Body of pancreas (tissue), 4 donors: ENCODE measurements at regions not wholly inside any gene's neighbourhood (a gene's known extent, or its start where the extent isn't known, plus 50 kb on each side); places are given as distances from the start of the nearest gene placed in this dataset.

Experiments
- ATAC-seq: fragments of 150-250 bp; one replicate; pipeline ENCODE4 v1.9.1; 2016
- DNase-seq, 4 donors: peaks; one replicate each; pipeline ENCODE4 v3.0.0-alpha.2; 2019
- H3K27ac ChIP-seq, 4 donors: fragments of 200-600 bp; sonication (generic); 1 replicate in 3 of 4; 2 replicates in 1 of 4; pipeline versions ENCODE4 v1.5.1 to v1.6.1; 2016 to 2019; ENCODE audit warnings: mild to moderate bottlenecking in 1 of 4, mixed read lengths in 1 of 4, moderate library complexity in 1 of 4
- H3K27me3 ChIP-seq, 2 donors: fragments of 200-600 bp; sonication (generic); one replicate each; pipeline ENCODE4 v1.6.0; 2016; ENCODE audit warnings: mild to moderate bottlenecking in 1 of 2
- H3K36me3 ChIP-seq, 2 donors: fragments of 200-600 bp; sonication (generic); replicated peaks in 1 of 2; 2 replicates each; pipeline ENCODE4 v1.5.1; 2016; ENCODE audit warnings: low read depth in 2 of 2; ENCODE audit not compliant: insufficient read depth in 1 of 2
- H3K4me1 ChIP-seq: fragments of 200-600 bp; sonication (generic); one replicate; pipeline ENCODE4 v1.6.0; 2016
- H3K4me3 ChIP-seq, 2 donors: fragments of 200-600 bp; sonication (generic); 1 replicate in 1 of 2; 2 replicates in 1 of 2; pipeline ENCODE4 v1.5.1; 2016 to 2019
- H3K9me3 ChIP-seq, 3 donors: fragments of 200-600 bp; sonication (generic); 1 replicate in 2 of 3; 2 replicates in 1 of 3; pipeline ENCODE4 v1.5.1; 2016
- CTCF ChIP-seq, 7 experiments: fragments of 450-650 bp in 4 of 7; fragments of 200-600 bp in 3 of 7; sonication (generic) in 3 of 7; IDR thresholded peaks; one replicate each; pipeline ENCODE4 v1.5.1; 2016 to 2019; ENCODE audit warnings: antibody characterized with exemption in 7 of 7
- POLR2A ChIP-seq, 3 donors: fragments of 450-650 bp; IDR thresholded peaks; one replicate each; pipeline ENCODE4 v1.6.1; 2016; ENCODE audit warnings: antibody characterized with exemption in 3 of 3, mild to moderate bottlenecking in 2 of 3
- WGBS, 2 donors: methylation state at CpG; one replicate each; pipeline ENCODE4 v1.1.5; 2017; 5-methylcytosine and 5-hydroxymethylcytosine counted together
- intact Hi-C: fragments of 100-400 bp; cut with DNase I; formaldehyde crosslinking; loops from one replicate; pipeline ENCODE4 v1.15.1; 2023

GRCh38 chr4:136805617-136806016 is 726.7 kb downstream of the PCDH18 start:
- H3K27ac ChIP-seq = no peak overlapping the region
- H3K27me3 ChIP-seq = no peaks in the 10 kb centered on the region
- no peaks in the 10 kb centered on the region for H3K36me3 ChIP-seq
- no peak overlapping the region for H3K4me3 ChIP-seq
- no peak for DNase-seq
- H3K9me3 ChIP-seq = no peaks in the 10 kb centered on the region
- no peaks in the 10 kb centered on the region for H3K4me1 ChIP-seq
- intact Hi-C loops = no loop called here
- TF ChIP-seq CTCF (IDR thresholded peaks at IDR 0.05) = no peak
- TF ChIP-seq POLR2A (IDR thresholded peaks at IDR 0.05) = no peak
- 71 to 77% methylated on average over 2 of the region's 2 CpGs for WGBS, 2 donors
- no peak for ATAC-seq

GRCh38 chr4:136803433-136803832 is 728.9 kb downstream of the PCDH18 start:
- 11 to 24% methylated on average over 3 of the region's 3 CpGs for whole genome bisulfite sequencing, 2 donors
- H3K27ac ChIP-seq = no peak overlapping the region
- no peak for TF ChIP-seq POLR2A (IDR thresholded peaks at IDR 0.05)
- no peaks in the 10 kb centered on the region for H3K9me3 ChIP-seq
- no peaks in the 10 kb centered on the region for H3K4me1 ChIP-seq
- H3K27me3 ChIP-seq = no peaks in the 10 kb centered on the region
- H3K4me3 ChIP-seq = no peak overlapping the region
- ATAC-seq = no peak
- H3K36me3 ChIP-seq = no peaks in the 10 kb centered on the region
- intact Hi-C loops = no loop called here
- DNase-seq = no peak

GRCh38 chr4:136800248-136800647 is 732.0 kb downstream of the PCDH18 start:
- Histone ChIP-seq H3K36me3 (no peaks in the 10 kb centered on the region), H3K27ac (no peak overlapping the region), H3K4me1 (no peaks in the 10 kb centered on the region), H3K27me3 (no peaks in the 10 kb centered on the region), H3K9me3 (no peaks in the 10 kb centered on the region), H3K4me3 (no peak overlapping the region)
- no peak for DNase-seq
- no peak for ATAC-seq
- 51 to 60% methylated on average over 3 of the region's 3 CpGs for WGBS, 2 donors
- intact Hi-C loops = no loop called here
- no peak for TF ChIP-seq POLR2A (IDR thresholded peaks at IDR 0.05)
- no peak for TF ChIP-seq CTCF (IDR thresholded peaks at IDR 0.05)

- no peak for ATAC-seq
- TF ChIP-seq POLR2A (IDR thresholded peaks at IDR 0.05) (no peak), CTCF (IDR thresholded peaks at IDR 0.05) (no peak)
- 67 to 72% methylated on average over 3 of the region's 3 CpGs for WGBS, 2 donors
Observed at GRCh38 chr4:136796953-136797352, 735.3 kb downstream of the PCDH18 start.

GRCh38 chr4:136793848-136794247 is 738.4 kb downstream of the PCDH18 start:
- H3K36me3 ChIP-seq = no peaks in the 10 kb centered on the region
- DNase-seq = no peak
- no peaks in the 10 kb centered on the region for H3K4me1 ChIP-seq
- H3K27ac ChIP-seq = no peak overlapping the region
- 54 to 59% methylated on average over 4 of the region's 4 CpGs for WGBS, 2 donors
- H3K4me3 ChIP-seq = no peak overlapping the region
- intact Hi-C loops = no loop called here
- no peaks in the 10 kb centered on the region for H3K27me3 ChIP-seq
- no peak for ATAC-seq
- no peak for TF ChIP-seq CTCF (IDR thresholded peaks at IDR 0.05)
- TF ChIP-seq POLR2A (IDR thresholded peaks at IDR 0.05) = no peak
- H3K9me3 ChIP-seq = no peaks in the 10 kb centered on the region

More at GRCh38 chr4:136796953-136797352, 735.3 kb downstream of the PCDH18 start:
- Histone ChIP-seq H3K27ac (no peak overlapping the region), H3K4me3 (no peak overlapping the region), H3K27me3 (no peaks in the 10 kb centered on the region), H3K36me3 (no peaks in the 10 kb centered on the region), H3K4me1 (no peaks in the 10 kb centered on the region), H3K9me3 (no peaks in the 10 kb centered on the region)
- intact Hi-C loops = no loop called here
- no peak for DNase-seq
